ENCODE measurements at regions not wholly inside any gene's neighbourhood (a gene's known extent, or its start where the extent isn't known, plus 50 kb on each side); places are given as distances from the start of the nearest gene placed in this dataset.

DNA sequence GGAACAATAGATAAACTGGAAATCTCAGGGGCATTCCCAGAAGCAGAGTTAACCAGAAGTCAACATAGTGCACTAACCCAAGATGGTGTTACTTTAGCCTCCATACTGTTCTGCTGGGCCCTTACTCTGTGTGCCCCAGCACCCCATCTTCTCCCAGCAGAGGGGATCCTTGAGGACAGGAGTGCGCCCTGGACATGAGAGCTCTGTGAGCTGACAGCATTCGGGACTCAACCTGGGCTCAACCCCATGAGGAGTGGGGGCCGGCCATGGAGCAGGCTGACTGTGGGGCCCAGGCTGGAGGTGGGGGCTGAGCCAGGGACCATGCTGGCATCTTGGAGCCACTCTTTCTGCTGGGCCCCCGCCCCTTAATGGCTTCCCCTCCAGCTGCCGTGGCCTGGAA is 156.3 kb upstream of the HS6ST1 start:
- Histone ChIP-seq H3K27ac (ENCODE audit: low read depth, low read length) (no peak overlapping the region), H3K36me3 (ENCODE audit: insufficient read depth, low read length) (no peaks in the 10 kb centered on the region), H3K4me3 (ENCODE audit: low read depth in 1 of 2, low read length in 2 of 2) (no peak overlapping the region), H3K9ac (ENCODE audit: low read length) (no peak overlapping the region), H3K4me1 (ENCODE audit: insufficient read depth, low read length) (no peaks in the 10 kb centered on the region), H3K27me3 (ENCODE audit: control insufficient read depth in 1 of 2, insufficient read depth in 2 of 2, low read length in 2 of 2) (no peaks in the 10 kb centered on the region), H3K9me3 (ENCODE audit: low read length) (peaks cover 4% of the 10 kb centered on the region)

DNA sequence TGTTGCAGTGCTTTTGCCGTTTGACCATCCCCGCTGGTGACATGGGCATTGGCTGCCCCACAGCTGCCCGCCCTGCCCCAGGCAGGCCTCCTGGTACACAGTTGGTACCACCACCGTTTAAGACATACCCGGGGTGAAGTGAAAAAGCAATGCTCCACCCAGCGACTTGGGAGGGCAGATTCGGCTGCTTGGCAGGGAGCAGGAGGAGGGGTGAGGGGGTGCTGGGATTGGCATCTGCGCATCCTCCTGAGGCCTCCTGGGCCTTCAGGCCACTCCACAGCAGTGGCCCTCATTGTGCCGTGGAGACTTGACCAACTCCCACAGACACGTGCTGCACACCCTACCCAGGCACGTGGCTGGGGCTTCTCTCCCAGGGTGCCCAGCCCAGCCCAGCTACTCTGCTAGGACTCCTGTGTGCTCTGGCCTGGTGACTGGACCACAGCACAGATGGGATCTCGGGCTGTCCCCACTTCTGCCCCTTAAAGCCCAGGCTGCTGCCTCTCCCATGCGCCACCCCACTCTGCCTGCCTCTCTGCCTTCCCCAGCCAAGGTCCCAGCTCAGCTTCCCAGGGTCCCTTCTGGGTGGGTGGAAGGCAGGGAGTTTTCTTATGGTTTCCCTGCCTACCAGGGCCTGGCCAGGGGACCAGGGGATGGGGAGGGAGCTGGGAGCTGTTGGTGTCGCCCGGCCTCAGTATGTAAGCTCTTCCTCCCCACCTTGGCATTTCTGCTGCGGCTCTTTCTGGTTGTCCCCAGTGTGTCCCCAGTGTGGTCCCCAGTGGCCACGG is 157.0 kb upstream of the HS6ST1 start:
- H3K27ac ChIP-seq (ENCODE audit: low read depth, low read length), result no peak overlapping the region
- no peaks in the 10 kb centered on the region for H3K27me3 ChIP-seq (ENCODE audit: control insufficient read depth in 1 of 2, insufficient read depth in 2 of 2, low read length in 2 of 2)
- H3K4me1 ChIP-seq (ENCODE audit: insufficient read depth, low read length), result no peaks in the 10 kb centered on the region
- no peak overlapping the region for H3K4me3 ChIP-seq (ENCODE audit: low read depth in 1 of 2, low read length in 2 of 2)
- no peak overlapping the region for H3K9ac ChIP-seq (ENCODE audit: low read length)
- no peaks in the 10 kb centered on the region for H3K9me3 ChIP-seq (ENCODE audit: low read length)
- no peaks in the 10 kb centered on the region for H3K36me3 ChIP-seq (ENCODE audit: insufficient read depth, low read length)

DNA sequence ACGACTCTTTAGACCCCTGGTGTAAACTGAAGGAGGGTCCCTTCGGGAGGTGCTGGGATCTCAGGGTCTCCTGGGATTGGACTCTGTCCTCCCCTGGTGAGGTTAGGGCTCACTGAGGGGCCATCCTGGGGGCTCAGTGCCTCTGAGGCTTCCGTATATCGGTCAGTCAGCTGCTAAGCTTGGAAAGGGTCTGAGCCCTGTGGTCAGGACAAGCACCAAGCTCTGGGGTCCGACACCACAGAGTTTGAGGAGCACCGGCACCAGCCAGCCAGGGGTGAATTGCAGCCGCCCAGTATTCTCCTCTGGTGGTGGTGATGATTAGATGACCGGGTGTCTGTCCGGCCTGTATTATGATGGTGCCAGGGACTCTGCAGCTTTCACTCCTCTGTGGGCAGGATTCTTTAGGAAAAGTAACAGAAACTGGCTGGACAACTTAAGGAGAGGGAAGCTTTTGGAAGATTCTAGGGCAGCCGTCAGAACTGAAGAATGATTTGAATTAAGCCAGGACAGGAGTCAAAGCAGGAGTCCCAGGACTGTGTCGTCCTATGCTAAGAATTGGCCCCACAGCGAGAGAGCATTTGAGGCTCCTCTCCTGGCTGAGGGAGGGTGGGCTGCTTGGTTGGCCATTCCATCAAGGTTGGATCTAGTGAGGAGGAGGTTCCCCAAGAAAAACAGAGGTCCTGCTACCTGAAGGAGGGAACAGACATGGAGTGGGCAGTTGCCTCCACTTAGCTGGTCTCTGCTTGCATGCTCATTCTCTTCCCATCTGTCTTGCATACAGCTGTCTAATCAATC is 158.6 kb upstream of the HS6ST1 start:
- Histone ChIP-seq H3K27me3 (ENCODE audit: control insufficient read depth in 1 of 2, insufficient read depth in 2 of 2, low read length in 2 of 2) (no peaks in the 10 kb centered on the region), H3K9ac (ENCODE audit: low read length) (no peak overlapping the region)

DNA sequence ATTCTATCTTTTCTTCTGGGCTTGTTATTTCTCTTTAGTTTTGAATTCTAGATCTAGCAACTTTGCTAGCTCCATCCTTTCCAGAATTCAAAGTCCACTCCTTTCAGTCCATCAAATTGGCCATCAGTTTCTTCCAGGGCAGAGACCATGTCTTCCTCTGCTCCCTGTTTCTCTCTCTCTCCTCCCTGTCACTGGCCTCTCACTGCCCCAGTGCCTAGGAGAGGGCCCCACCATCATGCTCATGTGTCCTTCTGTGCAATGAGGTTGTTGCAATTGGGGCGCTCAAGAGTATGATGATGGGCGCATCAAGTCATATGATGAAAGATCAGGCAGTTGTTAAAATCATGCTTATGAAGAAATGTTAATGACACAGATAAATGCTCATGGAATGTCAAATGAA is 159.2 kb upstream of the HS6ST1 start:
- Histone ChIP-seq H3K4me3 (ENCODE audit: low read depth in 1 of 2, low read length in 2 of 2) (no peak overlapping the region), H3K4me1 (ENCODE audit: insufficient read depth, low read length) (no peaks in the 10 kb centered on the region), H3K9ac (ENCODE audit: low read length) (no peak overlapping the region), H3K36me3 (ENCODE audit: insufficient read depth, low read length) (no peaks in the 10 kb centered on the region), H3K27ac (ENCODE audit: low read depth, low read length) (no peak overlapping the region), H3K27me3 (ENCODE audit: control insufficient read depth in 1 of 2, insufficient read depth in 2 of 2, low read length in 2 of 2) (no peaks in the 10 kb centered on the region), H3K9me3 (ENCODE audit: low read length) (no peaks in the 10 kb centered on the region)

More for the DNA sequence above, 158.6 kb upstream of the HS6ST1 start:
- H3K4me1 ChIP-seq (ENCODE audit: insufficient read depth, low read length), result no peaks in the 10 kb centered on the region
- H3K27ac ChIP-seq (ENCODE audit: low read depth, low read length), result no peak overlapping the region
- H3K36me3 ChIP-seq (ENCODE audit: insufficient read depth, low read length), result no peaks in the 10 kb centered on the region
- no peak overlapping the region for H3K4me3 ChIP-seq (ENCODE audit: low read depth in 1 of 2, low read length in 2 of 2)
- H3K9me3 ChIP-seq (ENCODE audit: low read length), result no peaks in the 10 kb centered on the region

DNA sequence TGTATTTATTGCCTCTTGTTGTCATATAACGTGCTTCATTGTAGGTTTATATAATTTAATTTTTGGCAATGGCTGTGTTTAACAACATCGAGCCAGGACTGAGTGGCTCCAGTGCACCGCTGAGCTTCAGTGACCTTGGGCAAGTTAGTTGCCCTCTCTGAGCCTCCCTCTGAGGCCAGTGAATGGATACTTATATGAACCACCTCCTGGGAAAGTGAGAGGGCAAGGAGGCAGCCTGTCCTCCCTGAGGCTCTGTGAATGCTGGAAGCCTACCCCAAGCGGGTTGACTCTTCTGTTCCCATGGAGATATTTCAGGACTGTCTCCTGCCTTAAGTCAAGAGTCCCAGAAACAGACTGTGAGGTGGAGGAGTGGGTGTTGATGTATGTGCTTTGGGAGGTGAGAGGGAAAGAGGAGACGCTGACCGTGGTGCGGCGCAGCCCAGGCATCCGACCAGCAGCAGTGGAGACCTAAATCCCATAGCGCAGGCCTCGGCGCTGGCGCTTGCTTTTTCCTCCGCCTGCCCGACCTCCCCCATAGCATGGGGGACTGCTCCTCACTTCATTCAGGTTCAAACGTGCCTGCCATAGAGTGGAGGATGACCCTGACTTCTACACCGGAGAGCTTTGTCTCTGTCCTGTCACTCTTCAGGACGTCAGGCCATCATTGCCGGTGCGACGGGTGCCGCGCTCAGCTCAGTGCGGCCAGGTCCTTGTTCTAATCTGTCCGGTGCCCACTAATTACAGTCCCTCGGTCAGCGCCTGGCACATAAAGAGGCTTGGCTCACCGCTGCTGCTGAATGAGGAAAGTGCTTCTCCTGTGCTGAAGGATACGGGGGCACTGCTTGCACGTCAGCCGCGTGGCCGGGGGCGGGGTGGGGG is 167.3 kb upstream of the HS6ST1 start:
- H3K27me3 ChIP-seq (ENCODE audit: control insufficient read depth in 1 of 2, insufficient read depth in 2 of 2, low read length in 2 of 2), result no peaks in the 10 kb centered on the region
- no peaks in the 10 kb centered on the region for H3K36me3 ChIP-seq (ENCODE audit: insufficient read depth, low read length)
- no peaks in the 10 kb centered on the region for H3K9me3 ChIP-seq (ENCODE audit: low read length)
- H3K4me3 ChIP-seq (ENCODE audit: low read depth in 1 of 2, low read length in 2 of 2), result no peak overlapping the region
- no peaks in the 10 kb centered on the region for H3K4me1 ChIP-seq (ENCODE audit: insufficient read depth, low read length)
- H3K9ac ChIP-seq (ENCODE audit: low read length), result no peak overlapping the region
- H3K27ac ChIP-seq (ENCODE audit: low read depth, low read length), result no peak overlapping the region

DNA sequence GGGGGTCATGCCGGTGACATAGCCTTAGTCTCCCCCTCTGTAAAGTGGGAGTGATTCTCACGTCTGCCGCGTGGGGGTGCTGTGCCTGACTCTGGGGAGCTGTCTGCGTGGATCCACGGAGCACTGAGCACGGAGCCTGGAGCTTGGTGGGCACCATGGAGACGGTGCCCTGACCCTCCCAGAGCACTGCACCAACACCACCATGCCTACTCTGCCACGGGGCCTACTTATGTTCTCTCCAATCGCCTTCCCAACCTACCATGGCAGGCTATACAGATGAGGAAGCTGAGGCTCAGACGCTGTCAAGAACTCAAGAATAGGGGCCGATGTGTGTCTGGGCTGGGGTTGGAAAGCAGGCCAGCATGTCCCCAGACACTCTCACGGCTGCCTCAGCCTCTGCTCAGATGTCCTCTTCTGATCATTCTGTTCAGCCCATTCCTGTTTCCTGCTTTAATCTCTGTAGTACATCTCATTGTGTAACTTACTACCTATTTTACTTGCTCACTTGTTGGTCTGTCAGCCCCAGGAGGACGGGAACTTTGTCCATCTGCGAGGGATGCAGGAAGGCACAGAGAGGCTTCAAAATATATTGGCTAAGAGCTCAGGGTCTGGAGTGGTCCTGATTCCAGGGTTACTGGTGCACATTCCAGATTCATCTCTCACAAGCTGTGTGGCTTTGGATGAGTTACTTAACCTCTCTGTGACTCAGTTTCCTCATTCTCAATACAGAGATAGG is 168.1 kb upstream of the HS6ST1 start:
- Histone ChIP-seq H3K9ac (ENCODE audit: low read length) (no peak overlapping the region), H3K36me3 (ENCODE audit: insufficient read depth, low read length) (no peaks in the 10 kb centered on the region), H3K4me3 (ENCODE audit: low read depth in 1 of 2, low read length in 2 of 2) (no peak overlapping the region), H3K27me3 (ENCODE audit: control insufficient read depth in 1 of 2, insufficient read depth in 2 of 2, low read length in 2 of 2) (no peaks in the 10 kb centered on the region), H3K9me3 (ENCODE audit: low read length) (no peaks in the 10 kb centered on the region), H3K4me1 (ENCODE audit: insufficient read depth, low read length) (no peaks in the 10 kb centered on the region), H3K27ac (ENCODE audit: low read depth, low read length) (no peak overlapping the region)

DNA sequence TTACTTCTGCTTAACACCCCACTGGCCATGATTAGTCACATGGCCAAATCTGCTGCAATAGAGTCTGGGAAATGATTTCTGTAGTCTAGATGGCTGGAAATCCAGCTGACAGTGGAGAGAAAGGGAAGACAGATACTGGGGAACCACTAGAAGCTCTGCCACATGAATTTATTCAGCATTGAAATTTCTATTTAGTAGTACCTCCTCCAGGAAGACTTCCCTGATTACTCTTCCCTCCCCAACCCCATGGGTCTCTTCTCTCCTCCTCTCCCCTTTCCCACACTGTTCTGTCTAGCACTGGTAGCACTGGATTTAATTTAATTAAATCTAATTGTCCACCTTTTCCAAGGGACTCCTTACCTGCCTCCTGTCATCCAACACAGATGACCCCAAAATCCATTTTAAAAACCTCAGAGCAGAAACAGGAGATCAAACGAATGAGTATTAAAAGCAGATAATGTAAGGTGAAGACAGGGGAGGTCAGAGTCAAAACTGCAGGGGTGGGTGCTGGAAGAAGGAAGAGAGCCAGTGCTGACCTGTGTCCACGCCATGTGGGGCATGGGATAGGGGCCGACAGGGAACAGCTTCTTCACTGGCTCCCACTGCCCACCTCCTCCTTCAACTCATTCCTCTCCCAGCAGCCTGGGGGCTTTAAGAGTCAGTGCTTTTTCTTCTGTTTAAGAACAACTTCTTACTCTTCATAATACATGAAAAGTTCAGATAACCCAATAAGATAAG is 169.2 kb upstream of the HS6ST1 start:
- Histone ChIP-seq H3K27ac (ENCODE audit: low read depth, low read length) (no peak overlapping the region), H3K9me3 (ENCODE audit: low read length) (no peaks in the 10 kb centered on the region)

DNA sequence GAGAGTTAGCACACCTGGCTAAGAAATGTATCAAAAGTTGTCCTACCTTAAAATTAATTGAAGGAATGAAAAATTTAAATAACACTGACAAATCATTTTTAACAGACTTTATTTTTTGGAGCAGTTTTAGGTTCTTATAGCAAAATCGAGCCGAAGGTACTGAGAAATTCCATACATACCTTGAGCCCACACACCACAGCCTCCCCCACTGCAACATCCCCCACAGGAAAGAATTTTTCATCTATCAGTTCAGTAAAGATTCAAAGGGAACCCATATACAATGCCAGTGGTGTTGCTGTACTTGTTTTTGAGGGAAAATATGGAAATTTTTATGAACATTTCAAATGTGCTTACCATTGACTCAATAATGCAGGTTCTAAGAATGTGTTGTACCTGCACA is 169.8 kb upstream of the HS6ST1 start:
- Histone ChIP-seq H3K36me3 (ENCODE audit: insufficient read depth, low read length) (no peaks in the 10 kb centered on the region), H3K9ac (ENCODE audit: low read length) (no peak overlapping the region), H3K27me3 (ENCODE audit: control insufficient read depth in 1 of 2, insufficient read depth in 2 of 2, low read length in 2 of 2) (peaks cover 0 to 5% of the 10 kb centered on the region in 2 donors), H3K4me1 (ENCODE audit: insufficient read depth, low read length) (no peaks in the 10 kb centered on the region), H3K4me3 (ENCODE audit: low read depth in 1 of 2, low read length in 2 of 2) (no peak overlapping the region), H3K9me3 (ENCODE audit: low read length) (no peaks in the 10 kb centered on the region), H3K27ac (ENCODE audit: low read depth, low read length) (no peak overlapping the region)

More for the DNA sequence above, 169.2 kb upstream of the HS6ST1 start:
- Histone ChIP-seq H3K4me3 (ENCODE audit: low read depth in 1 of 2, low read length in 2 of 2) (no peak overlapping the region), H3K27me3 (ENCODE audit: control insufficient read depth in 1 of 2, insufficient read depth in 2 of 2, low read length in 2 of 2) (no peaks in the 10 kb centered on the region), H3K36me3 (ENCODE audit: insufficient read depth, low read length) (no peaks in the 10 kb centered on the region), H3K9ac (ENCODE audit: low read length) (no peak overlapping the region), H3K4me1 (ENCODE audit: insufficient read depth, low read length) (no peaks in the 10 kb centered on the region)

DNA sequence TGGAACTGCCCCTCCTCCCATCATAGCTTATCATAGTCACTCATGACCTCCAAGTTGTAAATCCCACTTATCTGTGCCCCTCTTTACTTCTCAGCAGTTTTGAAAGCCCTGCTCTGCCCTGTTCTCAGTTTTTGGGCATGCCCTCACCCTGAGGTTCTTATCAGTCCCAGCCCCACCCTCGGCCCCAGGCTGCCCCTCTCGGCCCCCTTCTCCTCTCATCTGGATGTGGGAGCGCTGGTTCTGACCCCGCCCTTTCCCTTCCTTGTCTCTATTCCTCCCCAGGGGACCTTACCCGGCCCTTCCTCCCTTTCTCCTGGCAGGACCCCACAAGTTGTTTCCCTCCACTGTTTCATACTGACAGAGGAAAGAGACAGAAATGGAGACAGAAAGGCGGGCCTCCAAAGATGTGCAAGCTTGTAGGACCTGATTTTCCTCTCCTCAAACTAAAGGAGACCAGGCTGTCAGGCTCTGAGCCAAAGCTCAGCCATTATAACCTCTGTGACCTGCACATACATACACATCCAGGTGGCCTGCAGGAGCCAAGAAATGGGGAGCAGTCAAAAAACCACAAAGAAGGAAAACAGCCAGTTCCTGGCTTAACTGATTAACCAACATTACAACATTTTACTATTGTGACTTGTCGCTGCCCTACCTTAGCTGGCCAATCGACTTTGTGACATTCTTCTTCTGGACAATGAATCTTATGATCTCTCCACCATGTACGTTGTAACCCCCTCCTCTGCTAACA is 171.0 kb upstream of the HS6ST1 start:
- no peak overlapping the region for H3K9ac ChIP-seq (ENCODE audit: low read length)
- no peaks in the 10 kb centered on the region for H3K36me3 ChIP-seq (ENCODE audit: insufficient read depth, low read length)
- H3K4me3 ChIP-seq (ENCODE audit: low read depth in 1 of 2, low read length in 2 of 2), result no peak overlapping the region
- no peak overlapping the region for H3K27ac ChIP-seq (ENCODE audit: low read depth, low read length)
- H3K4me1 ChIP-seq (ENCODE audit: insufficient read depth, low read length), result no peaks in the 10 kb centered on the region
- H3K9me3 ChIP-seq (ENCODE audit: low read length), result no peaks in the 10 kb centered on the region
- H3K27me3 ChIP-seq (ENCODE audit: control insufficient read depth in 1 of 2, insufficient read depth in 2 of 2, low read length in 2 of 2), result peaks cover 0 to 7% of the 10 kb centered on the region in 2 donors

DNA sequence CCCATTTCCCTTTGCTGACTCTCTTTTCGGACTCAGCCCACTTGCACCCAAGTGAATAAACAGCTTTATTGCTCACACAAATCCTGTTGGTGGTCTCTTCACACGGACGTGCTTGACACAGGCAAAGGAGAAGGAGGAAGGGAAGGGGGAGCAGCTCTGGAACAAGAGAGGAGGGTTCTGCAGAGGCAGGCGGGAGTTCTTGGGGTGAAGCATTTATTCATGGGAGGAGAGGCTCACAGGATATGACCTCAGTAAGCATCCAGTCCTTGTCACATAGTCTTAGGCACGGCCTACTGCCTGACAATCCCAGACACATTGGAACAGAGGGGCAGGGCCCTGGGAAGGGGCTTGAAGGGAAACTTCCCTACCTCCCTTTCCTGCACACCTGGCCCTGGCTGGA is 171.7 kb upstream of the HS6ST1 start:
- Histone ChIP-seq H3K36me3 (ENCODE audit: insufficient read depth, low read length) (no peaks in the 10 kb centered on the region), H3K27ac (ENCODE audit: low read depth, low read length) (no peak overlapping the region), H3K9me3 (ENCODE audit: low read length) (no peaks in the 10 kb centered on the region), H3K9ac (ENCODE audit: low read length) (no peak overlapping the region), H3K4me3 (ENCODE audit: low read depth in 1 of 2, low read length in 2 of 2) (no peak overlapping the region), H3K27me3 (ENCODE audit: control insufficient read depth in 1 of 2, insufficient read depth in 2 of 2, low read length in 2 of 2) (peaks cover 0 to 7% of the 10 kb centered on the region in 2 donors), H3K4me1 (ENCODE audit: insufficient read depth, low read length) (no peaks in the 10 kb centered on the region)

Data from muscle layer of colon (tissue), 2 donors.